GM23248 (cell line): ENCODE measurements at regions not wholly inside any gene's neighbourhood (a gene's known extent, or its start where the extent isn't known, plus 50 kb on each side); places are given as distances from the start of the nearest gene placed in this dataset.

ENCODE experiments used
- EZH2 ChIP-seq: fragments of 200-600 bp; sonication (generic); IDR thresholded peaks from 2 replicates; pipeline ENCODE4 v1.6.1; 2018; ENCODE audit warnings: antibody characterized with exemption, mild to moderate bottlenecking; ENCODE audit not compliant: insufficient read depth, poor library complexity, severe bottlenecking
- EZH2phosphoT487 ChIP-seq: fragments of 200-600 bp; sonication (generic); IDR thresholded peaks from 2 replicates; pipeline ENCODE4 v1.6.1; 2018; ENCODE audit warnings: antibody characterized with exemption, moderate library complexity, mild to moderate bottlenecking, low read depth; ENCODE audit not compliant: insufficient read depth

DNA sequence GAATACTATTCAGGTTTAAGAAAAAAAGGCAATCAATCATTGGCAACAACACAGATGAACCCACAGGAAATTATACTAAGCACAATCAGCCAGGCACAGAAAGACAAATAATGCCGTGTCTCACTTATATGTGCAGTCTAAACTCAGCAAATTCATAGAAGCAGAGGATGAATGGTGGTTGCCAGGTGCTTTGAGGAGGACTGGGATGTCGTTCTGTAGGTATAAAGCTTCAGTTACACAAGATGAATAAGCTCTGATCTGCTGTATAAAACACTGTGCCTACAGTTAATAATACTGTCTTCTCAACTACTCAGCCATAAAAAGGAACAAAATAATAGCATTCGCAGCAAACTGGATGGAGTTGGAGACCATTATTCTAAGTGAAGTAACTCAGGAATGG, 324.8 kb upstream of the HSFY2 start:
- no peak for TF ChIP-seq EZH2
- TF ChIP-seq EZH2phosphoT487, result no peak
